PC-9 (cell line): ENCODE measurements at regions not wholly inside any gene's neighbourhood (a gene's known extent, or its start where the extent isn't known, plus 50 kb on each side); places are given as distances from the start of the nearest gene placed in this dataset.

Experiments
- BruUV-seq: library from RNA; stranded (reverse); fragments of 400-500 nt; replicated peaks from 2 replicates; lab custom pipeline; 2021; lab: Mats Ljungman, UMichigan
- CTCF ChIA-PET: fragments of 300-600 bp; sonication (Branson Sonifier 250); formaldehyde crosslinking; loops from one replicate; lab custom pipeline; 2022; ENCODE audit warnings: antibody characterized with exemption; lab: Charles Lee
- POLR2A ChIA-PET: fragments of 300-600 bp; sonication (Branson Sonifier 250); formaldehyde crosslinking; loops from one replicate; lab custom pipeline; 2022; ENCODE audit warnings: antibody characterized with exemption; ENCODE audit not compliant: unreplicated experiment; lab: Charles Lee
- DNase-seq, 2 experiments: peaks; one replicate each; pipeline versions ENCODE4 v3.0.0 to v3.0.0-alpha.2; 2015 to 2022; ENCODE audit warnings: mixed read lengths in 1 of 2
- H2AFZ ChIP-seq: fragments of 200-600 bp; sonication (generic); 2 replicates; pipeline ENCODE4 v1.8.1; 2017; ENCODE audit warnings: antibody characterized with exemption
- H3F3A ChIP-seq: fragments of 200-600 bp; sonication (generic); 2 replicates; pipeline ENCODE4 v1.8.1; 2017; ENCODE audit warnings: antibody characterized with exemption, mild to moderate bottlenecking, low read depth; ENCODE audit not compliant: insufficient read depth
- H3K27ac ChIP-seq: fragments of 200-600 bp; sonication (generic); 2 replicates; pipeline ENCODE4 v1.6.1; 2016; ENCODE audit warnings: mixed run types
- H3K27me3 ChIP-seq: fragments of 200-600 bp; sonication (generic); 2 replicates; pipeline ENCODE4 v1.6.1; 2016; ENCODE audit warnings: low read depth, mixed run types; ENCODE audit not compliant: insufficient read depth
- H3K36me3 ChIP-seq: fragments of 200-600 bp; sonication (generic); 2 replicates; pipeline ENCODE4 v1.6.1; 2016; ENCODE audit warnings: low read depth, mixed run types
- H3K4me1 ChIP-seq: fragments of 200-600 bp; sonication (generic); replicated peaks from 2 replicates; pipeline ENCODE4 v1.6.1; 2016; ENCODE audit warnings: mixed run types; ENCODE audit not compliant: insufficient read depth
- H3K4me2 ChIP-seq: fragments of 200-600 bp; sonication (generic); 2 replicates; pipeline ENCODE4 v1.6.1; 2017; ENCODE audit warnings: mixed run types
- H3K4me3 ChIP-seq: fragments of 200-600 bp; sonication (generic); 2 replicates; pipeline ENCODE4 v1.6.1; 2016; ENCODE audit warnings: mixed run types
- H3K79me2 ChIP-seq: fragments of 200-600 bp; sonication (generic); 2 replicates; pipeline ENCODE4 v1.6.1; 2017; ENCODE audit warnings: low read depth, mixed run types
- H3K9me2 ChIP-seq: fragments of 200-600 bp; sonication (generic); 2 replicates; pipeline ENCODE4 v1.8.1; 2017; ENCODE audit warnings: mild to moderate bottlenecking; ENCODE audit not compliant: insufficient read depth
- H3K9me3 ChIP-seq: fragments of 200-600 bp; sonication (generic); 2 replicates; pipeline ENCODE4 v1.8.1; 2016; ENCODE audit warnings: low read depth; ENCODE audit not compliant: insufficient read depth
- H4K20me1 ChIP-seq: fragments of 200-600 bp; sonication (generic); 2 replicates; pipeline ENCODE4 v1.8.1; 2017; ENCODE audit not compliant: insufficient read depth
- EZH2 ChIP-seq: fragments of 200-600 bp; sonication (generic); IDR thresholded peaks from 2 replicates; pipeline ENCODE4 v1.8.0; 2017; ENCODE audit warnings: antibody characterized with exemption, low read depth
- intact Hi-C: fragments of 100-400 bp; cut with micrococcal nuclease; formaldehyde crosslinking; loops from one replicate; pipeline ENCODE4 v1.10.0; 2022; ENCODE audit not compliant: unreplicated experiment
- TF ChIP-seq, protein P1 (sequence below): fragments of 200-600 bp; sonication (generic); conservative IDR thresholded peaks from 2 replicates; pipeline ENCODE4 v1.6.1; 2017; ENCODE audit warnings: mixed run types, antibody characterized with exemption, mild to moderate bottlenecking, moderate library complexity

DNA sequence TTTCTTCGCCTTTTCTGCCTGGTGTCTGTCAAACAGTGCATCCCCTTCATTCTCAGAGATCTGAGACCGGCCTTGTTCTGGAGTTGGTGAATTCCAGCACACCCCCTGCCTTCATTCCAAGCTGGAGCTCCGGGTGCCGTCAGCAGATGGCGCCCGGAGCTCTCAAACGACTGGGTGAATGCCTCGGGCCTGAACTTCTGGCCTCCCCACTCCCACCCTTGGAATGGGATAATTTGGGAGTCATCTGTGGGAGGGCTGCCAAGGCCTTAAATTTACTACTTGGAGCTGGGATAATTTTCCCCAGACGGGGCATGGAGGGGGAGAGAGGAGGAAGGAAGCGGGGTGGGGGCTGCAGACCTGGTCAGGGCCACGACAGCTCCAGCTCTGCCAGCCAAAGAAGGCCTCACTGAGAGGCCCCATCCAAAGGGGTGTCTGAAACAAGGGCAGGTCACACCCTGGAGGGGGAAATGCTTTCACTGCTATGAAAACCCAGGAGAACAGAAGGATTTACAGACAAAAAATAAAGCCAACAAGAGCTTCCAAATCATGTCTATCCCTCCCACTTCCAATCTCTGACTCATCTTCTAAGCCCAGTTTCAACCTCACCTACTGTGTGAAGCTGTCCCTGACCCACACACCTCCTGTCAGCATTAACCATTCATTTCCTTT is 187.9 kb downstream of the OPA1 start:
- CTCF ChIA-PET = interaction anchor here (0.5 to 1.9 kb wide), 28 partner anchors 10 to 554 kb away, joined by 3 to 23 read pairs (median 4); partner anchors contain the start of gene HES1
- no TSS peak for BruUV-seq
- Histone ChIP-seq H2AFZ (no peak overlapping the region), H3F3A (peaks cover 42% of the 10 kb centered on the region), H4K20me1 (no peaks in the 10 kb centered on the region), H3K79me2 (no peaks in the 10 kb centered on the region), H3K36me3 (no peaks in the 10 kb centered on the region), H3K27me3 (no peaks in the 10 kb centered on the region), H3K9me2 (no peaks in the 10 kb centered on the region), H3K4me3 (no peak overlapping the region), H3K4me2 (peak overlapping the region; percentile 73), H3K27ac (peak overlapping the region; percentile 98), H3K4me1 (peaks cover 59% of the 10 kb centered on the region), H3K9me3 (no peaks in the 10 kb centered on the region)
- intact Hi-C loops = loop anchor here (1.0 to 10.0 kb wide), 9 partner anchors 53 to 541 kb away; no protein-coding TSS in a partner anchor
- POLR2A ChIA-PET = interaction anchor here (0.5 to 2.0 kb wide), 16 partner anchors 47 to 424 kb away, joined by 3 to 33 read pairs (median 6); partner anchors contain the start of gene HES1
- TF ChIP-seq, protein P1, sequence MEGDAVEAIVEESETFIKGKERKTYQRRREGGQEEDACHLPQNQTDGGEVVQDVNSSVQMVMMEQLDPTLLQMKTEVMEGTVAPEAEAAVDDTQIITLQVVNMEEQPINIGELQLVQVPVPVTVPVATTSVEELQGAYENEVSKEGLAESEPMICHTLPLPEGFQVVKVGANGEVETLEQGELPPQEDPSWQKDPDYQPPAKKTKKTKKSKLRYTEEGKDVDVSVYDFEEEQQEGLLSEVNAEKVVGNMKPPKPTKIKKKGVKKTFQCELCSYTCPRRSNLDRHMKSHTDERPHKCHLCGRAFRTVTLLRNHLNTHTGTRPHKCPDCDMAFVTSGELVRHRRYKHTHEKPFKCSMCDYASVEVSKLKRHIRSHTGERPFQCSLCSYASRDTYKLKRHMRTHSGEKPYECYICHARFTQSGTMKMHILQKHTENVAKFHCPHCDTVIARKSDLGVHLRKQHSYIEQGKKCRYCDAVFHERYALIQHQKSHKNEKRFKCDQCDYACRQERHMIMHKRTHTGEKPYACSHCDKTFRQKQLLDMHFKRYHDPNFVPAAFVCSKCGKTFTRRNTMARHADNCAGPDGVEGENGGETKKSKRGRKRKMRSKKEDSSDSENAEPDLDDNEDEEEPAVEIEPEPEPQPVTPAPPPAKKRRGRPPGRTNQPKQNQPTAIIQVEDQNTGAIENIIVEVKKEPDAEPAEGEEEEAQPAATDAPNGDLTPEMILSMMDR = peak; percentile 99
- TF ChIP-seq EZH2 = no peak
- DNase-seq = peak; percentile 89 to 96

GRCh38 chr3:193782276-193782647 is 189.3 kb downstream of the OPA1 start:
- peak; percentile 94 to 100 for DNase-seq
- Histone ChIP-seq H3K4me2 (peak overlapping the region; percentile 73), H3K9me2 (no peaks in the 10 kb centered on the region), H3K79me2 (no peaks in the 10 kb centered on the region), H2AFZ (no peak overlapping the region), H3F3A (peaks cover 42% of the 10 kb centered on the region), H3K4me3 (peak overlapping the region; percentile 12; the same call in 1 of the 2 replicates), H3K4me1 (peaks cover 59% of the 10 kb centered on the region), H4K20me1 (no peaks in the 10 kb centered on the region), H3K9me3 (no peaks in the 10 kb centered on the region), H3K27me3 (no peaks in the 10 kb centered on the region), H3K27ac (peak overlapping the region; percentile 98), H3K36me3 (no peaks in the 10 kb centered on the region)
- intact Hi-C loops = loop anchor here (1.0 to 10.0 kb wide), 13 partner anchors 34 to 622 kb away; no protein-coding TSS in a partner anchor
- CTCF ChIA-PET = interaction anchor here (0.7 to 1.9 kb wide), 3 partner anchors 51 to 351 kb away, joined by 3 to 13 read pairs (median 7); no protein-coding TSS in a partner anchor
- POLR2A ChIA-PET = interaction anchor here (0.6 to 2.0 kb wide), 8 partner anchors 68 to 706 kb away, joined by 3 to 17 read pairs (median 5); partner anchors contain the start of gene HES1
- BruUV-seq = no TSS peak
- TF ChIP-seq EZH2 = no peak
- TF ChIP-seq, protein P1 = no peak; the same call in 1 of the 2 replicates

GRCh38 chr3:193782747-193783146 is 189.7 kb downstream of the OPA1 start:
- H3K4me2 ChIP-seq = peak overlapping the region; percentile 66
- DNase-seq = peak in 1 of 2 experiments; percentile 47
- intact Hi-C loops = loop anchor here (1.0 to 10.0 kb wide), 13 partner anchors 34 to 622 kb away; no protein-coding TSS in a partner anchor
- peaks cover 59% of the 10 kb centered on the region for H3K4me1 ChIP-seq
- H3K9me3 ChIP-seq = no peaks in the 10 kb centered on the region
- no peaks in the 10 kb centered on the region for H3K36me3 ChIP-seq
- ChIA-PET CTCF (interaction anchor here (0.7 kb wide), 1 partner anchor 350 kb away, joined by 3 read pairs; no protein-coding TSS in a partner anchor), POLR2A (interaction anchor here (0.6 to 0.9 kb wide), 6 partner anchors 68 to 706 kb away, joined by 3 to 16 read pairs (median 4); partner anchors contain the start of gene HES1)
- no peaks in the 10 kb centered on the region for H3K27me3 ChIP-seq
- peaks cover 42% of the 10 kb centered on the region for H3F3A ChIP-seq
- H3K27ac ChIP-seq = peak overlapping the region; percentile 98
- TF ChIP-seq, protein P1 = no peak
- TF ChIP-seq EZH2 = no peak
- no peaks in the 10 kb centered on the region for H3K79me2 ChIP-seq
- H4K20me1 ChIP-seq = no peaks in the 10 kb centered on the region
- H3K9me2 ChIP-seq = no peaks in the 10 kb centered on the region
- no peak overlapping the region for H3K4me3 ChIP-seq
- BruUV-seq = TSS peak; percentile 87
- H2AFZ ChIP-seq = no peak overlapping the region
